ENCODE measurements at regions not wholly inside any gene's neighbourhood (a gene's known extent, or its start where the extent isn't known, plus 50 kb on each side); places are given as distances from the start of the nearest gene placed in this dataset.

- TF ChIP-seq CTCF (IDR thresholded peaks at IDR 0.05 in 2 of 3, conservative IDR thresholded peaks at IDR 0.05 in 1 of 3; ENCODE audit: borderline replicate concordance in 1 of 3, insufficient read depth in 1 of 3, low read depth in 2 of 3, low read length in 2 of 3) (peak; percentile 14 to 34 (median 21); a peak in 2 of 6 replicates), ZFX (IDR thresholded peaks at IDR 0.05) (no peak)
These were observed 148.2 kb downstream of the GLI2 start for GRCh38 chr2:120883607-120884440.
